B cell (primary cell): ENCODE measurements at regions not wholly inside any gene's neighbourhood (a gene's known extent, or its start where the extent isn't known, plus 50 kb on each side); places are given as distances from the start of the nearest gene placed in this dataset.

Experiments used
- ATAC-seq: fragments of 200-7000 bp; cut with Tn5 transposase; one replicate; pipeline ENCODE4 v1.10.0; 2021; ENCODE audit warnings: low read depth, mild to moderate bottlenecking, moderate number of reproducible peaks, moderate library complexity
- CTCF ChIA-PET: fragments of 350-600 bp; sonication (Branson Sonifier 250); formaldehyde crosslinking; loops from one replicate; lab custom pipeline; 2021; ENCODE audit warnings: antibody characterized with exemption, inconsistent platforms; lab: Charles Lee
- POLR2A ChIA-PET: fragments of 350-600 bp; sonication (Branson Sonifier 250); formaldehyde crosslinking; loops from one replicate; lab custom pipeline; 2021; ENCODE audit warnings: antibody characterized with exemption; lab: Charles Lee
- DNase-seq: peaks from one replicate; pipeline ENCODE4 v3.0.0; 2013
- H2AFZ ChIP-seq: 2 replicates; pipeline ENCODE4 v1.6.1; 2012; ENCODE audit warnings: mild to moderate bottlenecking, low read depth, low read length; ENCODE audit not compliant: insufficient read depth, poor library complexity, severe bottlenecking
- H3K27ac ChIP-seq, 2 donors: 1 replicate in 1 of 2; 2 replicates in 1 of 2; pipeline ENCODE4 v1.5.1; 2012 to 2013; ENCODE audit warnings: low read length in 2 of 2, mild to moderate bottlenecking in 2 of 2, moderate library complexity in 1 of 2
- H3K27me3 ChIP-seq, 4 experiments: fragments of 200-600 bp in 1 of 4; sonication (generic) in 1 of 4; replicated peaks in 1 of 4; 1 replicate in 2 of 4; 2 replicates in 2 of 4; pipeline versions ENCODE4 v1.6.1 to v1.7.0; 2013 to 2016; ENCODE audit warnings: low read length in 3 of 4, mild to moderate bottlenecking in 2 of 4, mixed read lengths in 1 of 4, moderate library complexity in 1 of 4; ENCODE audit not compliant: insufficient read depth in 4 of 4, control insufficient read depth in 3 of 4; ENCODE audit errors: control extremely low read depth in 1 of 4
- H3K36me3 ChIP-seq, 2 experiments: replicated peaks in 1 of 2; 1 replicate in 1 of 2; 2 replicates in 1 of 2; pipeline versions ENCODE4 v1.6.1 to v1.7.1; 2013; ENCODE audit warnings: low read length in 1 of 2; ENCODE audit not compliant: insufficient read depth in 2 of 2, control insufficient read depth in 1 of 2; ENCODE audit errors: control extremely low read depth in 1 of 2, extremely low read depth in 1 of 2
- H3K4me1 ChIP-seq, 2 donors: fragments of 200-600 bp in 1 of 2; sonication (generic) in 1 of 2; 1 replicate in 1 of 2; 2 replicates in 1 of 2; pipeline versions ENCODE4 v1.5.1 to v1.6.1; 2013 to 2017; ENCODE audit warnings: low read length in 2 of 2; ENCODE audit not compliant: control insufficient read depth in 2 of 2, insufficient read depth in 2 of 2
- H3K4me2 ChIP-seq: replicated peaks from 2 replicates; pipeline ENCODE3; 2012; ENCODE audit warnings: mild to moderate bottlenecking, low read depth, low read length; ENCODE audit not compliant: poor library complexity, severe bottlenecking
- H3K4me3 ChIP-seq, 5 experiments: fragments of 200-600 bp in 1 of 5; sonication (generic) in 1 of 5; 1 replicate in 3 of 5; 2 replicates in 2 of 5; pipeline versions ENCODE4 v1.5.1 to v1.7.0; 2011 to 2016; ENCODE audit warnings: low read length in 4 of 5, mild to moderate bottlenecking in 4 of 5, low read depth in 2 of 5, control low read depth in 1 of 5, moderate library complexity in 1 of 5; ENCODE audit not compliant: insufficient read depth in 1 of 5; ENCODE audit errors: control extremely low read depth in 1 of 5, extremely low read depth in 1 of 5
- H3K79me2 ChIP-seq: fragments of 200-600 bp; sonication (generic); one replicate; pipeline ENCODE4 v1.6.0; 2016; ENCODE audit warnings: low read length; ENCODE audit not compliant: control insufficient read depth, insufficient read depth
- H3K9ac ChIP-seq: fragments of 200-600 bp; sonication (generic); 2 replicates; pipeline ENCODE4 v1.6.1; 2017; ENCODE audit warnings: mild to moderate bottlenecking, low read length, moderate library complexity
- H3K9me3 ChIP-seq, 3 donors: one replicate each; pipeline versions ENCODE4 v1.6.1 to v1.7.1; 2013; ENCODE audit warnings: low read length in 2 of 3; ENCODE audit not compliant: control insufficient read depth in 2 of 3, insufficient read depth in 1 of 3; ENCODE audit errors: control extremely low read depth in 1 of 3
- H4K20me1 ChIP-seq: 2 replicates; pipeline ENCODE4 v1.6.0; 2012; ENCODE audit warnings: mild to moderate bottlenecking, low read length; ENCODE audit not compliant: insufficient read depth, control insufficient read depth, poor library complexity, severe bottlenecking
- H3K27ac Mint-ChIP-seq: one replicate; pipeline ENCODE4 v1.8.0; 2021; ENCODE audit warnings: mixed read lengths
- H3K27me3 Mint-ChIP-seq: one replicate; pipeline ENCODE4 v1.8.0; 2021; ENCODE audit warnings: mixed read lengths
- H3K4me1 Mint-ChIP-seq: one replicate; pipeline ENCODE4 v1.8.0; 2021; ENCODE audit warnings: mixed read lengths
- H3K4me3 Mint-ChIP-seq: one replicate; pipeline ENCODE4 v1.8.0; 2021; ENCODE audit warnings: mixed read lengths
- H3K9me3 Mint-ChIP-seq: one replicate; pipeline ENCODE4 v1.8.0; 2022; ENCODE audit warnings: mixed read lengths; ENCODE audit not compliant: insufficient read depth
- CTCF ChIP-seq: fragments of 200-600 bp; IDR thresholded peaks from one replicate; pipeline ENCODE4 v1.8.0; 2022; ENCODE audit warnings: antibody characterized with exemption, mild to moderate bottlenecking
- EZH2 ChIP-seq: IDR thresholded peaks from 2 replicates; pipeline ENCODE4 v1.6.1; 2012; ENCODE audit warnings: borderline replicate concordance, low read depth, mild to moderate bottlenecking, moderate library complexity, low read length; ENCODE audit not compliant: insufficient read depth, poor library complexity, severe bottlenecking
- WGBS: methylation state at CpG from one replicate; pipeline ENCODE4 v1.1.5; 2013; ENCODE audit warnings: missing lambda C conversion rate; ENCODE audit not compliant: insufficient coverage; 5-methylcytosine and 5-hydroxymethylcytosine counted together
- intact Hi-C: fragments of 100-400 bp; cut with micrococcal nuclease; formaldehyde crosslinking; loops from one replicate; pipeline ENCODE4 v1.10.0; 2022

- Mint-ChIP-seq H3K9me3 (no peaks in the 10 kb centered on the region), H3K4me1 (no peaks in the 10 kb centered on the region), H3K4me3 (no peak overlapping the region), H3K27me3 (peaks cover 26% of the 10 kb centered on the region), H3K27ac (no peak overlapping the region)
- whole genome bisulfite sequencing, result 100% methylated on average over 4 of the region's 5 CpGs
- TF ChIP-seq CTCF (no peak), EZH2 (no peak)
- H3K27ac ChIP-seq, result no peak overlapping the region
- peaks cover 0 to 4% (median 0%) of the 10 kb centered on the region in 3 donors for H3K9me3 ChIP-seq
- H3K4me2 ChIP-seq, result no peak overlapping the region
- H3K79me2 ChIP-seq, result no peaks in the 10 kb centered on the region
- no peak overlapping the region for H3K9ac ChIP-seq
- ChIA-PET CTCF (no interaction called here), POLR2A (no interaction called here)
- DNase-seq, result no peak
- peaks cover 0 to 4% (median 0%) of the 10 kb centered on the region in 4 experiments for H3K27me3 ChIP-seq
- H3K4me1 ChIP-seq, result no peaks in the 10 kb centered on the region
- no peaks in the 10 kb centered on the region for H3K36me3 ChIP-seq
- H2AFZ ChIP-seq, result no peak overlapping the region
- no peaks in the 10 kb centered on the region for H4K20me1 ChIP-seq
- ATAC-seq, result no peak
- intact Hi-C loops, result no loop called here
- no peak overlapping the region for H3K4me3 ChIP-seq
Measured at GRCh38 chr5:79901631-79902030, 89.4 kb downstream of the MTX3 start.

- POLR2A ChIA-PET, result no interaction called here
Measured at GRCh38 chr5:79898611-79899010, 92.5 kb downstream of the MTX3 start.

More at GRCh38 chr5:79898611-79899010, 92.5 kb downstream of the MTX3 start:
- no peak overlapping the region for H2AFZ ChIP-seq
- no peak overlapping the region for H3K4me2 ChIP-seq
- TF ChIP-seq CTCF, result no peak
- no peak for TF ChIP-seq EZH2
- Mint-ChIP-seq H3K4me1 (no peaks in the 10 kb centered on the region), H3K27me3 (peaks cover 47% of the 10 kb centered on the region), H3K9me3 (no peaks in the 10 kb centered on the region), H3K4me3 (no peak overlapping the region), H3K27ac (no peak overlapping the region)
- no peaks in the 10 kb centered on the region for H3K4me1 ChIP-seq
- no peaks in the 10 kb centered on the region for H3K79me2 ChIP-seq
- intact Hi-C loops, result no loop called here
- CTCF ChIA-PET, result no interaction called here
- H4K20me1 ChIP-seq, result no peaks in the 10 kb centered on the region
- no peak overlapping the region for H3K27ac ChIP-seq
- no peak overlapping the region for H3K4me3 ChIP-seq
- ATAC-seq (no peak), DNase-seq (no peak)
- no peak overlapping the region for H3K9ac ChIP-seq
- peaks cover 0 to 4% (median 0%) of the 10 kb centered on the region in 3 donors for H3K9me3 ChIP-seq
- H3K36me3 ChIP-seq, result no peaks in the 10 kb centered on the region
- peaks cover 0 to 10% (median 3%) of the 10 kb centered on the region in 4 experiments for H3K27me3 ChIP-seq
- no CpG with 5 or more reads among the region's 1 CpG for WGBS
